Right atrium auricular region (tissue), 2 donors: ENCODE measurements at regions not wholly inside any gene's neighbourhood (a gene's known extent, or its start where the extent isn't known, plus 50 kb on each side); places are given as distances from the start of the nearest gene placed in this dataset.

Experiments
- DNase-seq: peaks from one replicate; pipeline ENCODE4 v3.0.0-alpha.2; 2019; ENCODE audit warnings: low spot score
- H3K27ac ChIP-seq, 2 donors: fragments of 200-600 bp; sonication (generic); 1 replicate in 1 of 2; 2 replicates in 1 of 2; pipeline ENCODE4 v1.5.1; 2016 to 2019
- H3K27me3 ChIP-seq, 2 donors: fragments of 200-600 bp; sonication (generic); one replicate each; pipeline versions ENCODE4 v1.5.1 to v1.6.0; 2017 to 2019
- H3K36me3 ChIP-seq: fragments of 200-600 bp; sonication (generic); one replicate; pipeline ENCODE4 v1.5.1; 2016
- H3K4me1 ChIP-seq, 2 donors: fragments of 200-600 bp; sonication (generic); one replicate each; pipeline versions ENCODE4 v1.5.1 to v1.6.0; 2017 to 2019
- H3K4me3 ChIP-seq, 2 donors: fragments of 200-600 bp; sonication (generic); 1 replicate in 1 of 2; 2 replicates in 1 of 2; pipeline ENCODE4 v1.5.1; 2017 to 2019; ENCODE audit warnings: mild to moderate bottlenecking in 1 of 2, moderate library complexity in 1 of 2
- H3K9me3 ChIP-seq, 2 donors: fragments of 200-600 bp; sonication (generic); one replicate each; pipeline ENCODE4 v1.5.1; 2019
- TF ChIP-seq, protein P1 (sequence below), 2 donors: fragments of 200-600 bp; sonication (generic); IDR thresholded peaks; one replicate each; pipeline ENCODE4 v1.5.1; 2019; ENCODE audit warnings: antibody characterized with exemption in 2 of 2

DNA sequence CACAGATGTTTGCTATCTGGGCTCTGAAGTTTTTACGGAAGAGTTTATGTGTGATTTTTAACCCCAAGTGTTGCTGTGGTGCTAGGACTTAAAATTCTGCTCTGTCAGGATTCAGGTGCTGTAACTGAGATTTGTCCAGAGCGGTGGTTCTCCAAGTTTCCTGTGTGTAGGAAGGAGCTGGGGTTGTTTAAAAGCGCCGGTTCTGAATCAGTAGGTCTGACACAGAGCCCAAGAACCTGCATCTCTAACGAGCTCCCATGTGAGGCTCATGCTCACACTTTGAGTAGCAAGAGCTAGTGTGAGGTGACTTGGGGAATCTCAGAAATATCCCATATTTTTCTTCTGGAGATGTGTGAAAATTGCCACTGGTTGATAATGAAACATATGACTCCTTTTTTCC is 325.5 kb downstream of the SATB1 start:
- no peak overlapping the region for H3K27ac ChIP-seq
- H3K9me3 ChIP-seq: no peaks in the 10 kb centered on the region
- DNase-seq: no peak
- TF ChIP-seq, protein P1, sequence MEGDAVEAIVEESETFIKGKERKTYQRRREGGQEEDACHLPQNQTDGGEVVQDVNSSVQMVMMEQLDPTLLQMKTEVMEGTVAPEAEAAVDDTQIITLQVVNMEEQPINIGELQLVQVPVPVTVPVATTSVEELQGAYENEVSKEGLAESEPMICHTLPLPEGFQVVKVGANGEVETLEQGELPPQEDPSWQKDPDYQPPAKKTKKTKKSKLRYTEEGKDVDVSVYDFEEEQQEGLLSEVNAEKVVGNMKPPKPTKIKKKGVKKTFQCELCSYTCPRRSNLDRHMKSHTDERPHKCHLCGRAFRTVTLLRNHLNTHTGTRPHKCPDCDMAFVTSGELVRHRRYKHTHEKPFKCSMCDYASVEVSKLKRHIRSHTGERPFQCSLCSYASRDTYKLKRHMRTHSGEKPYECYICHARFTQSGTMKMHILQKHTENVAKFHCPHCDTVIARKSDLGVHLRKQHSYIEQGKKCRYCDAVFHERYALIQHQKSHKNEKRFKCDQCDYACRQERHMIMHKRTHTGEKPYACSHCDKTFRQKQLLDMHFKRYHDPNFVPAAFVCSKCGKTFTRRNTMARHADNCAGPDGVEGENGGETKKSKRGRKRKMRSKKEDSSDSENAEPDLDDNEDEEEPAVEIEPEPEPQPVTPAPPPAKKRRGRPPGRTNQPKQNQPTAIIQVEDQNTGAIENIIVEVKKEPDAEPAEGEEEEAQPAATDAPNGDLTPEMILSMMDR (IDR thresholded peaks at IDR 0.05): no peak
- H3K4me3 ChIP-seq: no peak overlapping the region
- H3K4me1 ChIP-seq: no peaks in the 10 kb centered on the region
- H3K36me3 ChIP-seq: no peaks in the 10 kb centered on the region
- no peaks in the 10 kb centered on the region for H3K27me3 ChIP-seq

DNA sequence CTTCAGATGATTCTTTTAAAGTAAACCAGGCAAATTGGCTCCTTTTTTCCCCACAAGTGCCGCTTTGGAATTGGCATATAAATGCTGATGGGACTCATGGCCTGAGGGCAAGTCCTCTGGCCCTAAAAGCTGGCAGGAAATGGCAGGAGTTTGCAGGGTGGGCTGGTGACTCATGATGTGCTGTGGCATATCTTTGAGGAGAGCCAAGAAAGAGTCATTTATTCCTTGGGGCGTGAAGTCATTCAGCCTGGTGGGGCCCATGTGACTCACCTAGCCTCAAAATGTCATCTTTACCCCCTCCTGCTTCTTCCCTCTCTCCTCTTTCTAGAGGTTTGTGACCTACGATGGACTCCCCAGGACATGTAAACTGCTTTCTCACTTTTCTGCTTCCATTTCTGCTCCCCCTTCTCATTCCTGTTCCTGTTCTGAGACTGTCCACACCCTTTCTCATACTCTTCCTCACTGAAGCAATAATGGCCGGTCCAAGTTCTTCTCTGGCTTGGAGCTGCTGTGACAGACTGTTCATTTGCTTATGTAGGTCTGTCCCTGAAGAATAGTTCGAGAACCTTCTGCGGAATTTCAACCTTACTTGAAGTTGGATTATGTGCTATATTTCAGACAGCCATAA is 326.1 kb downstream of the SATB1 start:
- H3K27me3 ChIP-seq: no peaks in the 10 kb centered on the region
- DNase-seq: no peak
- TF ChIP-seq, protein P1 (IDR thresholded peaks at IDR 0.05): no peak
- H3K27ac ChIP-seq: no peak overlapping the region
- no peaks in the 10 kb centered on the region for H3K36me3 ChIP-seq
- H3K9me3 ChIP-seq: no peaks in the 10 kb centered on the region
- no peaks in the 10 kb centered on the region for H3K4me1 ChIP-seq
- H3K4me3 ChIP-seq: no peak overlapping the region

DNA sequence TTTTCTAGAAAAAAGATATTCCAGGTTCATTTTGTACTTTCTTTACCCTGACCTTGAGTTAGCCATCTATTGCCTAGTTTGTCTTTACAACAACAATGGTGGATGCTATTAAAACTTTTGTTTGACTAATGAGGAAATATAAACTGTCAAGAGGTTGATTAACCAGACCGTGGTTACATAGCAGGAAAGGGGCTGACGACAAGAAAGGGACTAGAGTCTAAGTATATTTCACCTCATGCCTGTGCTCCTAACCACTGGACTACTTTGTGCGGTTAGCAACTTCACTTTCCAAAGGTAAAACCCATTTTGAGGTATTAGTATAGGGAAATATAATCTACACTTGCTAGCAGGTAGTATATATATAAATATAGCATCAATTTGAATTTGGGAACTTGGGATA is 327.1 kb downstream of the SATB1 start:
- Histone ChIP-seq H3K36me3 (no peaks in the 10 kb centered on the region), H3K27me3 (no peaks in the 10 kb centered on the region), H3K4me1 (no peaks in the 10 kb centered on the region), H3K27ac (no peak overlapping the region), H3K4me3 (no peak overlapping the region), H3K9me3 (no peaks in the 10 kb centered on the region)
- DNase-seq: no peak
- TF ChIP-seq, protein P1 (IDR thresholded peaks at IDR 0.05): no peak

DNA sequence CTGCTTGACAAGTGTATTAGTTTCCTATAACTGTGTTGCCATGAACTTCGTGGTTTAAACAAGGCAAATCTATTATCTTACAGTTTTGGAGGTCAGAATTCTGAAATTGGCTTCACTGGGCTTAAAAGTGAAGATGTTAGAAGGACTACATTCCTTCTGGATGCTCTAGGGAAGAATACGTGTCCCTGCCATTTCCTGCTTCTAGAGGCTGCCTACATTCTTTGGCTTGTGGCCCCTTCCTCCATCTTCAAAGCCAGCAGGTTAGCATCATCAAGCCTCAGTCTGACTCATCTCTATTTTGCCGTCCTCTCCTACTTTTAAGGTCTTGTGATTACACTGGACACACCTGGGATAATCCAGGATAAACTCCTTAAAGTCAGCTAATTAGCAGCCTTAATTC is 327.7 kb downstream of the SATB1 start:
- H3K4me3 ChIP-seq: no peak overlapping the region
- no peaks in the 10 kb centered on the region for H3K9me3 ChIP-seq
- H3K36me3 ChIP-seq: no peaks in the 10 kb centered on the region
- no peaks in the 10 kb centered on the region for H3K4me1 ChIP-seq
- DNase-seq: no peak
- H3K27ac ChIP-seq: no peak overlapping the region
- no peaks in the 10 kb centered on the region for H3K27me3 ChIP-seq
- TF ChIP-seq, protein P1 (IDR thresholded peaks at IDR 0.05): no peak

DNA sequence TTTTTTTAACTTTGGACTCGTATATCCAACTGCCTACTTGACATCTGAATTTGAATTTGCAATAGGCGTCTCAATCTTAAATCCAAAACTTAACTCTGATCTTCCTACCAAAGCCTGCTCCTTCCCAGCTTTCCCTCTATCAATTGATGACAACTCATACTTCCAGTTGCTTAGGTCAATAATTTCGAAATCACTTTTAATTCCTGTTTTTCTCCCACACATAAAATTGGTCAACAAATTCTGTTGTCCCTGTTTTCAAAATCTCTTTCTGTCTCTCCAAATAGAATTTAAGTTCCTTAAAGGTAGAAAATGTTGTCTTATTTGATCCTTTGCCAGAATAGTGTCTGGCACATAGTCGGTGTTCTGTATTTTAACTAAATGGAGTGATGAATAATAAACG is 332.4 kb downstream of the SATB1 start:
- no peak overlapping the region for H3K27ac ChIP-seq
- no peak overlapping the region for H3K4me3 ChIP-seq
- H3K36me3 ChIP-seq: no peaks in the 10 kb centered on the region
- no peaks in the 10 kb centered on the region for H3K27me3 ChIP-seq
- H3K4me1 ChIP-seq: no peaks in the 10 kb centered on the region
- H3K9me3 ChIP-seq: no peaks in the 10 kb centered on the region
- TF ChIP-seq, protein P1 (IDR thresholded peaks at IDR 0.05): no peak
- no peak for DNase-seq

DNA sequence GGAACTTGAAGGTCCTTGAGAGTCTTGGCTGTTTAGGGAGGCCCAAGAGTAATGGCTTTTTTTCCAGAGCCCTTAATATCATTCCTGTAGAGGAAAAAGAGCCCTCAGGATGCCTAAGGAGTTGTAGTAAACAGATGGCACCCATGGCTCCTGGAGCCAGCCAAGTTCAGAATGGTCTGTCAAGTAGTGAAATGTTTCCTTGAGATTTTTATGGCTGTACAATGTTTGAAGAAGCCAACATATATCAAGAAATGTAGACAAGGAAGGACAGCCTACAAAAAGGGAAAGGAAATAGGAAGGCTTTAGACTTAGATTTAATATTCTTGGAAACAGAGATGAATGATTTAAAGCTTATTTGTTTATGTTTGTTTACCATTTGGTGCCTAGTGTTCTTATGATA is 334.8 kb downstream of the SATB1 start:
- no peaks in the 10 kb centered on the region for H3K9me3 ChIP-seq
- no peak overlapping the region for H3K27ac ChIP-seq
- no peaks in the 10 kb centered on the region for H3K4me1 ChIP-seq
- no peaks in the 10 kb centered on the region for H3K36me3 ChIP-seq
- no peak overlapping the region for H3K4me3 ChIP-seq
- H3K27me3 ChIP-seq: no peaks in the 10 kb centered on the region
- TF ChIP-seq, protein P1 (IDR thresholded peaks at IDR 0.05): no peak
- no peak for DNase-seq
